Transverse colon (tissue), 4 donors: ENCODE measurements at regions not wholly inside any gene's neighbourhood (a gene's known extent, or its start where the extent isn't known, plus 50 kb on each side); places are given as distances from the start of the nearest gene placed in this dataset.

ENCODE experiments used
- DNase-seq: peaks from one replicate; pipeline ENCODE4 v3.0.0-alpha.2; 2019
- H3K27ac ChIP-seq, 4 donors: fragments of 200-600 bp; sonication (generic); 2 replicates each; pipeline ENCODE4 v1.5.1; 2016 to 2018; ENCODE audit warnings: inconsistent platforms in 4 of 4
- H3K27me3 ChIP-seq: fragments of 200-600 bp; sonication (generic); 2 replicates; pipeline ENCODE4 v1.5.1; 2017; ENCODE audit warnings: inconsistent platforms
- H3K36me3 ChIP-seq, 4 donors: fragments of 200-600 bp; sonication (generic); 2 replicates each; pipeline ENCODE4 v1.5.1; 2017 to 2019; ENCODE audit warnings: inconsistent platforms in 4 of 4
- H3K4me1 ChIP-seq, 4 donors: fragments of 200-600 bp; sonication (generic); 2 replicates each; pipeline ENCODE4 v1.5.1; 2017 to 2020; ENCODE audit warnings: inconsistent platforms in 4 of 4
- H3K4me3 ChIP-seq, 4 donors: fragments of 200-600 bp; sonication (generic); 1 replicate in 1 of 4; 2 replicates in 3 of 4; pipeline versions ENCODE4 v1.5.1 to v1.6.1; 2017 to 2019; ENCODE audit warnings: inconsistent platforms in 4 of 4
- H3K9me3 ChIP-seq, 2 donors: fragments of 200-600 bp; sonication (generic); 2 replicates each; pipeline ENCODE4 v1.5.1; 2017 to 2019; ENCODE audit warnings: inconsistent platforms in 2 of 2
- CTCF ChIP-seq, 5 experiments: fragments of 200-600 bp in 3 of 5; fragments of 450-650 bp in 2 of 5; sonication (generic) in 3 of 5; IDR thresholded peaks; 1 replicate in 2 of 5; 2 replicates in 3 of 5; pipeline ENCODE4 v1.5.1; 2016 to 2017; ENCODE audit warnings: antibody characterized with exemption in 5 of 5, inconsistent platforms in 3 of 5, mild to moderate bottlenecking in 2 of 5, moderate library complexity in 1 of 5
- EP300 ChIP-seq: sonication (generic); formaldehyde crosslinking; IDR thresholded peaks from one replicate; pipeline ENCODE4 v1.6.1; 2017; ENCODE audit warnings: antibody characterized with exemption, low read depth
- POLR2A ChIP-seq: fragments of 450-650 bp; IDR thresholded peaks from one replicate; pipeline ENCODE4 v1.6.1; 2016; ENCODE audit warnings: antibody characterized with exemption, mild to moderate bottlenecking, moderate library complexity
- POLR2AphosphoS5 ChIP-seq, 3 donors: sonication (generic); formaldehyde crosslinking; IDR thresholded peaks; one replicate each; pipeline ENCODE4 v1.6.1; 2016; ENCODE audit warnings: antibody characterized with exemption in 3 of 3
- WGBS, 2 donors: methylation state at CpG; one replicate each; pipeline ENCODE4 v1.1.5; 2018; ENCODE audit warnings: low coverage in 1 of 2; 5-methylcytosine and 5-hydroxymethylcytosine counted together
- in situ Hi-C, 4 donors: fragments of 200-750 bp; cut with MboI; loops; one replicate each; pipeline versions ENCODE4 v1.15.0 to v1.15.1; 2017; ENCODE audit warnings: low sequenced_read_pairs in 3 of 4, low pct_ligation_motif_present in 1 of 4, low pct_unique_long_range_greater_than_20kb in 1 of 4
- intact Hi-C: fragments of 100-400 bp; cut with DNase I; formaldehyde crosslinking; loops from one replicate; pipeline ENCODE4 v1.15.1; 2023; ENCODE audit warnings: low total_unique reads

DNA sequence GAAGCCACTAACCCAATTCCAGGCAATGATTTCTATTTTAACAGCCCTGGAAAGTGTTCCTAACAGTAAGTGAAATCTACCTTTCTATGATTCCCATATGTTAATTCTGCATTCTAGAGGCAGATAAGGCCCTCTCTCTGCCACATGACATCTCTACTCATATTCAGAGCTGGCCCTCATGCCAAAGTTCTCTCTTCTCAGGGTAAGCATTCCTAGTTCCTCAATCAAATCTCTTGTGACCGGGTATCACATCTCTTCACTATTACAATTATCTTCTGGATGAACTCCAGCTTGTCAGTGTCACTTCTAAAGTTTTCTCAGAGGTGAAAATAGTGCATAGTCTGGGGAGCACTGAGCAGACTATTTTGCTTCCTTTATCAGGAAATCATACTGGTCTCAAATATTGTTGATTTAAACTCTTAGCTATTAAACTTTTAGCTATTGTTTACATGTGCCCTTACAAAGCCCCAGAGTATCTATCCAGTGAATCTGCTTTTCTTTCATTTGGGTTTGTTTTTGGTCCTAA is 66.4 kb upstream of the TNFSF18 start:
- no peaks in the 10 kb centered on the region for H3K36me3 ChIP-seq
- intact Hi-C loops: loop anchor here (10.0 kb wide), 1 partner anchor 92 kb away; no protein-coding TSS in a partner anchor
- no peak overlapping the region for H3K27ac ChIP-seq
- TF ChIP-seq CTCF (IDR thresholded peaks at IDR 0.05) (no peak), POLR2A (no peak), POLR2AphosphoS5 (IDR thresholded peaks at IDR 0.05) (no peak), EP300 (no peak)
- DNase-seq: no peak
- no peaks in the 10 kb centered on the region for H3K9me3 ChIP-seq
- in situ Hi-C loops: no loop called here
- peaks cover 0 to 4% (median 2%) of the 10 kb centered on the region in 4 donors for H3K4me1 ChIP-seq
- no peak overlapping the region for H3K4me3 ChIP-seq
- H3K27me3 ChIP-seq: no peaks in the 10 kb centered on the region
- 62 to 63% methylated on average over 1 of the region's 1 CpG for WGBS, 2 donors

- Histone ChIP-seq H3K9me3 (no peaks in the 10 kb centered on the region), H3K27me3 (no peaks in the 10 kb centered on the region), H3K36me3 (no peaks in the 10 kb centered on the region), H3K27ac (no peak overlapping the region), H3K4me3 (no peak overlapping the region), H3K4me1 (no peaks in the 10 kb centered on the region)
- in situ Hi-C loops: no loop called here
- DNase-seq: no peak
- WGBS, 2 donors: 48 to 58% methylated on average over 2 of the region's 2 CpGs
- intact Hi-C loops: loop anchor here (10.0 kb wide), 1 partner anchor 90 kb away; no protein-coding TSS in a partner anchor
- no peak for TF ChIP-seq CTCF (IDR thresholded peaks at IDR 0.05)
- no peak for TF ChIP-seq EP300
- TF ChIP-seq POLR2A: no peak
- TF ChIP-seq POLR2AphosphoS5 (IDR thresholded peaks at IDR 0.05): no peak
Measured at GRCh38 chr1:173114346-173114745, 63.6 kb upstream of the TNFSF18 start.

GRCh38 chr1:173113015-173113741 is 62.4 kb upstream of the TNFSF18 start:
- Histone ChIP-seq H3K27me3 (no peaks in the 10 kb centered on the region), H3K4me3 (no peak overlapping the region), H3K4me1 (no peaks in the 10 kb centered on the region), H3K9me3 (peaks cover 5% of the 10 kb centered on the region in 2 donors), H3K27ac (no peak overlapping the region), H3K36me3 (no peaks in the 10 kb centered on the region)
- no peak for DNase-seq
- intact Hi-C loops (loop anchor here (10.0 kb wide), 1 partner anchor 88 kb away; no protein-coding TSS in a partner anchor), in situ Hi-C loops (no loop called here)
- WGBS, 2 donors: 85 to 90% methylated on average over 3 of the region's 3 CpGs
- no peak for TF ChIP-seq POLR2A
- no peak for TF ChIP-seq CTCF (IDR thresholded peaks at IDR 0.05)
- TF ChIP-seq POLR2AphosphoS5 (IDR thresholded peaks at IDR 0.05): no peak
- no peak for TF ChIP-seq EP300

GRCh38 chr1:173112129-173112528 is 61.4 kb upstream of the TNFSF18 start:
- Histone ChIP-seq H3K36me3 (no peaks in the 10 kb centered on the region), H3K27ac (no peak overlapping the region), H3K4me3 (no peak overlapping the region), H3K4me1 (no peaks in the 10 kb centered on the region), H3K27me3 (no peaks in the 10 kb centered on the region), H3K9me3 (peaks cover 5 to 8% of the 10 kb centered on the region in 2 donors)
- no peak for TF ChIP-seq CTCF (IDR thresholded peaks at IDR 0.05)
- TF ChIP-seq POLR2A: no peak
- intact Hi-C loops (loop anchor here (10.0 kb wide), 1 partner anchor 87 kb away; no protein-coding TSS in a partner anchor), in situ Hi-C loops (no loop called here)
- DNase-seq: no peak
